ENCODE measurements at regions not wholly inside any gene's neighbourhood (a gene's known extent, or its start where the extent isn't known, plus 50 kb on each side); places are given as distances from the start of the nearest gene placed in this dataset.

- intact Hi-C loops (cut with micrococcal nuclease; ENCODE audit: unreplicated experiment) = no loop called here
- H3K9me3 ChIP-seq (ENCODE audit: low read depth, low read length, poor library complexity, severe bottlenecking) = no peaks in the 10 kb centered on the region
- H3K36me3 ChIP-seq (ENCODE audit: insufficient read depth, low read length, poor library complexity, severe bottlenecking) = no peaks in the 10 kb centered on the region
- no peaks in the 10 kb centered on the region for H3K27me3 ChIP-seq (replicated peaks; ENCODE audit: insufficient read depth, low read depth, low read length, poor library complexity)
- no peak overlapping the region for H3K4me3 ChIP-seq (ENCODE audit: low read depth, low read length, poor library complexity, severe bottlenecking)
- BruUV-seq (replicated peaks) = no TSS peak
- H3K4me1 ChIP-seq (ENCODE audit: insufficient read depth, low read length, poor library complexity, severe bottlenecking) = no peaks in the 10 kb centered on the region
- POLR2A ChIA-PET (ENCODE audit: low non-redundant PET) = no interaction called here
- no peak for DNase-seq (ENCODE audit: low spot score)
- TF ChIP-seq CTCF (conservative IDR thresholded peaks at IDR 0.05; ENCODE audit: low read depth, low read length) (no peak), EZH2 (IDR thresholded peaks at IDR 0.05; ENCODE audit: borderline replicate concordance, low read depth, low read length, poor library complexity, severe bottlenecking) (no peak)
- CTCF ChIA-PET = no interaction called here
- H3K27ac ChIP-seq (ENCODE audit: low read depth, low read length, poor library complexity, severe bottlenecking) = no peak overlapping the region
These were observed 131.6 kb upstream of the CMC1 start for GRCh38 chr3:28109829-28110228.

GRCh38 chr3:28110869-28111268, 130.6 kb upstream of the CMC1 start:
- Histone ChIP-seq H3K4me1 (ENCODE audit: insufficient read depth, low read length, poor library complexity, severe bottlenecking) (no peaks in the 10 kb centered on the region), H3K27ac (ENCODE audit: low read depth, low read length, poor library complexity, severe bottlenecking) (no peak overlapping the region), H3K9me3 (ENCODE audit: low read depth, low read length, poor library complexity, severe bottlenecking) (no peaks in the 10 kb centered on the region), H3K27me3 (replicated peaks; ENCODE audit: insufficient read depth, low read depth, low read length, poor library complexity) (no peaks in the 10 kb centered on the region), H3K4me3 (ENCODE audit: low read depth, low read length, poor library complexity, severe bottlenecking) (no peak overlapping the region), H3K36me3 (ENCODE audit: insufficient read depth, low read length, poor library complexity, severe bottlenecking) (no peaks in the 10 kb centered on the region)
- ChIA-PET POLR2A (ENCODE audit: low non-redundant PET) (no interaction called here), CTCF (no interaction called here)
- DNase-seq (ENCODE audit: low spot score) = no peak
- TF ChIP-seq CTCF (conservative IDR thresholded peaks at IDR 0.05; ENCODE audit: low read depth, low read length) (no peak), EZH2 (IDR thresholded peaks at IDR 0.05; ENCODE audit: borderline replicate concordance, low read depth, low read length, poor library complexity, severe bottlenecking) (no peak)
- BruUV-seq (replicated peaks) = no TSS peak
- intact Hi-C loops (cut with micrococcal nuclease; ENCODE audit: unreplicated experiment) = no loop called here

GRCh38 chr3:28114893-28115292, 126.5 kb upstream of the CMC1 start:
- ChIA-PET POLR2A (ENCODE audit: low non-redundant PET) (no interaction called here), CTCF (no interaction called here)
- Histone ChIP-seq H3K27me3 (replicated peaks; ENCODE audit: insufficient read depth, low read depth, low read length, poor library complexity) (no peaks in the 10 kb centered on the region), H3K36me3 (ENCODE audit: insufficient read depth, low read length, poor library complexity, severe bottlenecking) (no peaks in the 10 kb centered on the region), H3K4me3 (ENCODE audit: low read depth, low read length, poor library complexity, severe bottlenecking) (no peak overlapping the region), H3K9me3 (ENCODE audit: low read depth, low read length, poor library complexity, severe bottlenecking) (no peaks in the 10 kb centered on the region), H3K4me1 (ENCODE audit: insufficient read depth, low read length, poor library complexity, severe bottlenecking) (no peaks in the 10 kb centered on the region), H3K27ac (ENCODE audit: low read depth, low read length, poor library complexity, severe bottlenecking) (no peak overlapping the region)
- DNase-seq (ENCODE audit: low spot score) = no peak
- TF ChIP-seq CTCF (conservative IDR thresholded peaks at IDR 0.05; ENCODE audit: low read depth, low read length) (no peak), EZH2 (IDR thresholded peaks at IDR 0.05; ENCODE audit: borderline replicate concordance, low read depth, low read length, poor library complexity, severe bottlenecking) (no peak)
- BruUV-seq (replicated peaks) = no TSS peak
- intact Hi-C loops (cut with micrococcal nuclease; ENCODE audit: unreplicated experiment) = no loop called here
